Neural progenitor cell (in vitro differentiated cells): ENCODE measurements at regions not wholly inside any gene's neighbourhood (a gene's known extent, or its start where the extent isn't known, plus 50 kb on each side); places are given as distances from the start of the nearest gene placed in this dataset.

Experiments used
- DNase-seq: peaks from one replicate; pipeline ENCODE4 v3.0.0-alpha.2; 2016; ENCODE audit warnings: low spot score
- H2AFZ ChIP-seq: fragments of 200-600 bp; sonication (generic); replicated peaks from 2 replicates; pipeline ENCODE4 v1.6.1; 2016; ENCODE audit warnings: antibody characterized with exemption
- H3F3A ChIP-seq: fragments of 200-600 bp; sonication (generic); 2 replicates; pipeline ENCODE4 v1.6.1; 2016; ENCODE audit warnings: antibody characterized with exemption, low read depth
- H3K27ac ChIP-seq: fragments of 200-600 bp; sonication (generic); 2 replicates; pipeline ENCODE4 v1.5.1; 2016; ENCODE audit warnings: mild to moderate bottlenecking
- H3K27me3 ChIP-seq: fragments of 200-600 bp; sonication (generic); 2 replicates; pipeline ENCODE4 v1.6.1; 2016; ENCODE audit warnings: mild to moderate bottlenecking, moderate library complexity
- H3K36me3 ChIP-seq: fragments of 200-600 bp; sonication (generic); 2 replicates; pipeline ENCODE4 v1.5.1; 2016
- H3K4me1 ChIP-seq: fragments of 200-600 bp; sonication (generic); 2 replicates; pipeline ENCODE4 v1.6.1; 2016; ENCODE audit warnings: mixed run types
- H3K4me2 ChIP-seq: fragments of 200-600 bp; sonication (generic); 2 replicates; pipeline ENCODE4 v1.6.1; 2016
- H3K4me3 ChIP-seq: fragments of 200-600 bp; sonication (generic); 2 replicates; pipeline ENCODE4 v1.5.1; 2016
- H3K79me2 ChIP-seq: fragments of 200-600 bp; sonication (generic); 2 replicates; pipeline ENCODE4 v1.6.1; 2016; ENCODE audit warnings: low read depth
- H3K9ac ChIP-seq: fragments of 200-600 bp; sonication (generic); 2 replicates; pipeline ENCODE4 v1.6.1; 2016
- H3K9me3 ChIP-seq: fragments of 200-600 bp; sonication (generic); 2 replicates; pipeline ENCODE4 v1.5.1; 2016; ENCODE audit warnings: low read depth
- H4K20me1 ChIP-seq: fragments of 200-600 bp; sonication (generic); 2 replicates; pipeline ENCODE4 v1.6.1; 2016; ENCODE audit warnings: low read depth
- H3K27ac Mint-ChIP-seq: 3 replicates; pipeline ENCODE4 v1.8.0; 2021; ENCODE audit warnings: mixed read lengths
- H3K27me3 Mint-ChIP-seq: 2 replicates; pipeline ENCODE4 v1.8.0; 2022; ENCODE audit warnings: low read depth, mild to moderate bottlenecking, inconsistent platforms, moderate library complexity, mixed read lengths; ENCODE audit not compliant: insufficient read depth
- H3K36me3 Mint-ChIP-seq: 3 replicates; pipeline ENCODE4 v1.8.0; 2021; ENCODE audit warnings: mixed read lengths
- H3K4me1 Mint-ChIP-seq: 3 replicates; pipeline ENCODE4 v1.8.0; 2021; ENCODE audit warnings: mixed read lengths
- H3K4me3 Mint-ChIP-seq: 3 replicates; pipeline ENCODE4 v1.8.0; 2021; ENCODE audit warnings: mild to moderate bottlenecking, moderate library complexity, mixed read lengths
- H3K9me3 Mint-ChIP-seq: 3 replicates; pipeline ENCODE4 v1.8.0; 2020; ENCODE audit warnings: mixed read lengths
- EZH2 ChIP-seq: fragments of 200-600 bp; sonication (generic); IDR thresholded peaks from 2 replicates; pipeline ENCODE4 v1.6.1; 2017; ENCODE audit warnings: antibody characterized with exemption, mild to moderate bottlenecking, moderate library complexity
- EZH2phosphoT487 ChIP-seq: fragments of 200-600 bp; sonication (generic); IDR thresholded peaks from 2 replicates; pipeline ENCODE4 v1.6.1; 2017; ENCODE audit warnings: antibody characterized with exemption
- TF ChIP-seq, protein P1 (sequence below): fragments of 200-600 bp; sonication (generic); IDR thresholded peaks from 2 replicates; pipeline ENCODE4 v1.5.1; 2017; ENCODE audit warnings: antibody characterized with exemption, mild to moderate bottlenecking

DNA sequence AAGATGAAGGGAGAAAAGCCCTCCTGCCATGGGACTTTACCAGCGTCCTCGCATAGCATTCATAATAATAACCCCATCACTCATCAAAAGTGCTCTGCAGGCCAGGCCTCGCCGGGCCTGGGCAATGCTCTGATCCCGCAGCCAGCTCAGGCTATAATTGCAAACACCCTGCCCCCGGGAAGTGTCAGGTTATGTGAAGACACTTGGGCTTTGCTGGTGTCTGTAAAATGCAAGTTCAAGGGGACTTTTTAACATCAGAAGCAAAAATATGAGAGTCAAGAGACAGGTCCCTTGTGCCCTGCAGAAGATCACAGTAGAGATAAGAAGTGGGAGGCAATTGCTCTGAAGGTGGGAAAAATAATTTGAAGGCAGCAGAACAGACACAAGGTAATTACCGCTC lies 381.0 kb downstream of the MAFB start:
- Mint-ChIP-seq H3K4me3 (no peak overlapping the region), H3K27me3 (no peaks in the 10 kb centered on the region), H3K36me3 (no peaks in the 10 kb centered on the region), H3K27ac (peak overlapping the region; percentile 7), H3K4me1 (peaks cover 4% of the 10 kb centered on the region), H3K9me3 (no peaks in the 10 kb centered on the region)
- Histone ChIP-seq H3K4me3 (no peak overlapping the region), H3K79me2 (no peaks in the 10 kb centered on the region), H3K9me3 (no peaks in the 10 kb centered on the region), H4K20me1 (no peaks in the 10 kb centered on the region), H3F3A (no peaks in the 10 kb centered on the region), H3K36me3 (no peaks in the 10 kb centered on the region), H3K9ac (no peak overlapping the region), H3K4me2 (no peak overlapping the region), H3K4me1 (peaks cover 8% of the 10 kb centered on the region), H3K27ac (no peak overlapping the region), H3K27me3 (no peaks in the 10 kb centered on the region), H2AFZ (no peak overlapping the region)
- no peak for DNase-seq
- TF ChIP-seq EZH2 (no peak), EZH2phosphoT487 (no peak)
- TF ChIP-seq, protein P1, sequence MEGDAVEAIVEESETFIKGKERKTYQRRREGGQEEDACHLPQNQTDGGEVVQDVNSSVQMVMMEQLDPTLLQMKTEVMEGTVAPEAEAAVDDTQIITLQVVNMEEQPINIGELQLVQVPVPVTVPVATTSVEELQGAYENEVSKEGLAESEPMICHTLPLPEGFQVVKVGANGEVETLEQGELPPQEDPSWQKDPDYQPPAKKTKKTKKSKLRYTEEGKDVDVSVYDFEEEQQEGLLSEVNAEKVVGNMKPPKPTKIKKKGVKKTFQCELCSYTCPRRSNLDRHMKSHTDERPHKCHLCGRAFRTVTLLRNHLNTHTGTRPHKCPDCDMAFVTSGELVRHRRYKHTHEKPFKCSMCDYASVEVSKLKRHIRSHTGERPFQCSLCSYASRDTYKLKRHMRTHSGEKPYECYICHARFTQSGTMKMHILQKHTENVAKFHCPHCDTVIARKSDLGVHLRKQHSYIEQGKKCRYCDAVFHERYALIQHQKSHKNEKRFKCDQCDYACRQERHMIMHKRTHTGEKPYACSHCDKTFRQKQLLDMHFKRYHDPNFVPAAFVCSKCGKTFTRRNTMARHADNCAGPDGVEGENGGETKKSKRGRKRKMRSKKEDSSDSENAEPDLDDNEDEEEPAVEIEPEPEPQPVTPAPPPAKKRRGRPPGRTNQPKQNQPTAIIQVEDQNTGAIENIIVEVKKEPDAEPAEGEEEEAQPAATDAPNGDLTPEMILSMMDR = no peak

GRCh38 chr20:40307268-40307667 lies 381.8 kb downstream of the MAFB start:
- Histone ChIP-seq H3K4me2 (no peak overlapping the region), H3K9ac (no peak overlapping the region), H3F3A (no peaks in the 10 kb centered on the region), H3K36me3 (no peaks in the 10 kb centered on the region), H3K4me3 (no peak overlapping the region), H3K27me3 (no peaks in the 10 kb centered on the region), H3K27ac (no peak overlapping the region), H3K79me2 (no peaks in the 10 kb centered on the region), H4K20me1 (no peaks in the 10 kb centered on the region), H2AFZ (no peak overlapping the region), H3K4me1 (peaks cover 8% of the 10 kb centered on the region), H3K9me3 (no peaks in the 10 kb centered on the region)
- H3K9me3 Mint-ChIP-seq = no peaks in the 10 kb centered on the region
- TF ChIP-seq EZH2 (no peak), EZH2phosphoT487 (no peak)
- TF ChIP-seq, protein P1 = no peak
- H3K27ac Mint-ChIP-seq = no peak overlapping the region
- H3K4me3 Mint-ChIP-seq = no peak overlapping the region
- peaks cover 4% of the 10 kb centered on the region for H3K4me1 Mint-ChIP-seq
- no peaks in the 10 kb centered on the region for H3K27me3 Mint-ChIP-seq
- DNase-seq = no peak
- H3K36me3 Mint-ChIP-seq = no peaks in the 10 kb centered on the region

DNA sequence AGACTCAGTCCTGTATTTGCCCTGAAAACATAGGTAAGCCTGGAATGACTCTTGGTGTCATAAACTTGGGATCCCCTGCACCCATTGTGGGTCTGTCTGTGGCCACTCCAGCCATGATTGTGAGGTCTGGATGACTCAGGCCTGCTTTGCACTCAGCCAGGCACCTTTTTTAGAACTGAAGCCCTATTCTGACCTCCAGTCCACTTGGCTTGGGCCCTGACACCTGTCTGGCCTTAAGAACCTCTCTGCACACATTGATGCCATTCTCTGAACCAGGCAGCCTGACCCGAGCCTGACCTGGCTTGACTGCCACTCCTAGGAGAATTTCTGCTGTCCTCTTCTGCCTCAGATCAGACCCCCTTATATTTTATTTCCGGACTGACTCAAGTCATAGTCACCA lies 383.7 kb downstream of the MAFB start:
- H3K4me2 ChIP-seq = no peak overlapping the region
- H3K27me3 Mint-ChIP-seq = no peaks in the 10 kb centered on the region

More for the DNA sequence above, 383.7 kb downstream of the MAFB start:
- Histone ChIP-seq H3K27me3 (no peaks in the 10 kb centered on the region), H3K4me3 (no peak overlapping the region), H3K9ac (no peak overlapping the region), H3K4me1 (peaks cover 8% of the 10 kb centered on the region), H2AFZ (no peak overlapping the region), H3K36me3 (no peaks in the 10 kb centered on the region), H3K79me2 (no peaks in the 10 kb centered on the region), H3K9me3 (no peaks in the 10 kb centered on the region), H4K20me1 (no peaks in the 10 kb centered on the region), H3K27ac (no peak overlapping the region), H3F3A (no peaks in the 10 kb centered on the region)
- TF ChIP-seq, protein P1 = no peak
- no peak for TF ChIP-seq EZH2
- no peak for TF ChIP-seq EZH2phosphoT487
- H3K4me1 Mint-ChIP-seq = peaks cover 4% of the 10 kb centered on the region
- no peaks in the 10 kb centered on the region for H3K9me3 Mint-ChIP-seq
- no peak overlapping the region for H3K4me3 Mint-ChIP-seq
- H3K36me3 Mint-ChIP-seq = no peaks in the 10 kb centered on the region
- no peak overlapping the region for H3K27ac Mint-ChIP-seq
- no peak for DNase-seq
